Natural killer cell treated with Interleukin-12 subunit alpha and Interleukin-12 subunit beta and Interleukin-15 and Interleukin-18, amount 100 ng/mL, for 72 hours (primary cell): ENCODE measurements at regions not wholly inside any gene's neighbourhood (a gene's known extent, or its start where the extent isn't known, plus 50 kb on each side); places are given as distances from the start of the nearest gene placed in this dataset.

Source experiments
- ATAC-seq, 2 donors: fragments of 150-1000 bp; cut with Tn5 transposase in 1 of 2; sonication (Bioruptor Pico), chemical (Tn5 transposase) in 1 of 2; 2 replicates each; pipeline ENCODE4 v1.10.0; 2021
- DNase-seq: peaks from one replicate; pipeline ENCODE4 v3.0.0; 2022; ENCODE audit warnings: low spot score
- H3K27ac Mint-ChIP-seq, 2 donors: 1 replicate in 1 of 2; 2 replicates in 1 of 2; pipeline ENCODE4 v1.8.0; 2022; ENCODE audit warnings: mixed read lengths in 2 of 2, mild to moderate bottlenecking in 1 of 2, moderate library complexity in 1 of 2
- H3K27me3 Mint-ChIP-seq, 2 donors: 1 replicate in 1 of 2; 2 replicates in 1 of 2; pipeline ENCODE4 v1.8.0; 2022; ENCODE audit warnings: mixed read lengths in 2 of 2
- H3K36me3 Mint-ChIP-seq: one replicate; pipeline ENCODE4 v1.8.0; 2022; ENCODE audit warnings: mixed read lengths
- H3K4me1 Mint-ChIP-seq, 2 donors: 1 replicate in 1 of 2; 2 replicates in 1 of 2; pipeline ENCODE4 v1.8.0; 2022; ENCODE audit warnings: low read depth in 2 of 2, mixed read lengths in 2 of 2, mild to moderate bottlenecking in 1 of 2
- H3K4me3 Mint-ChIP-seq: one replicate; pipeline ENCODE4 v1.8.0; 2022; ENCODE audit warnings: mixed read lengths
- H3K9me3 Mint-ChIP-seq: 2 replicates; pipeline ENCODE4 v1.8.0; 2022; ENCODE audit warnings: mixed read lengths

DNA sequence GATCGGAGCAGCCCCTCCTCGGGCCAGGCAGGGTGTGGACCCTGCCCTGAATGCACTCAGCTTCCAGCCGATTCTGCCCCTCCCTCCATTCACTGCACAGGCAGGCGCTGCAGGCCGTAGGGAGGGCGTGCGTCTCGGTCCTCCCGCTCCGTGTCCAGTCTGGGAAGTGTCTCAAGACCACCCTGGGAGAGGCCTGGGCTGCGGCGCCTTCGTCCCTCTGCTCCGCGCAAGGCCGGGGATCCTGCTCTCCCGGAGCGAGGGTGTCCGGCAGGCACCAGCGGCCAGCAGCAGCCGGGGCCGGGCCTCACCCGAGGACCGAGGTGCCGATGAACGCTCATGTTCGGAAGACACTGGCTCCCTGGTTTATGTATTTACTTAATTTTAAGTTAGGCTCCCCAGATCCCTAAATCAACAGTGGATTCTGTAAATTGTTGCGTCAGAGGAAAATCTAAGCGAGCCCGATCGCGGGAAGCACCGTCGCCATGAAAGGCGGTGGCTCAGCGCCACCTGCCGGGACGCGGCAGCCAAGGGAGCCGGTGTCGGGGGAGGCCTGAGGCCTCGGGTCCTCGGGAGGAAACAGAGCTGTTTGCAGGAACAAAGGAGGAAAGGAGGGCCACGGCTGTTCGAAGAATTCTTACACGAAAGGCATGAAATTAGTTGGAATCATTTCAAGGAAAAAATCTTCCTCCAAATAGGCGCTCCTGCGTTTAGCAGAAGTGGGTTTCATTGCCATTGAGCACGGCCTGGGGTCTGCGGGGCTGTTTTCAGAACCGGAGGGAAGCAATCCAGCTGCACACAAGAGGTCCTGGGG lies 195.3 kb downstream of the BRD1 start:
- Mint-ChIP-seq H3K4me1 (peaks cover 0 to 9% of the 10 kb centered on the region in 2 donors), H3K36me3 (no peaks in the 10 kb centered on the region), H3K9me3 (no peaks in the 10 kb centered on the region), H3K27me3 (no peaks in the 10 kb centered on the region), H3K4me3 (no peak overlapping the region), H3K27ac (no peak overlapping the region)
- ATAC-seq: no peak
- DNase-seq: peak; percentile 56

DNA sequence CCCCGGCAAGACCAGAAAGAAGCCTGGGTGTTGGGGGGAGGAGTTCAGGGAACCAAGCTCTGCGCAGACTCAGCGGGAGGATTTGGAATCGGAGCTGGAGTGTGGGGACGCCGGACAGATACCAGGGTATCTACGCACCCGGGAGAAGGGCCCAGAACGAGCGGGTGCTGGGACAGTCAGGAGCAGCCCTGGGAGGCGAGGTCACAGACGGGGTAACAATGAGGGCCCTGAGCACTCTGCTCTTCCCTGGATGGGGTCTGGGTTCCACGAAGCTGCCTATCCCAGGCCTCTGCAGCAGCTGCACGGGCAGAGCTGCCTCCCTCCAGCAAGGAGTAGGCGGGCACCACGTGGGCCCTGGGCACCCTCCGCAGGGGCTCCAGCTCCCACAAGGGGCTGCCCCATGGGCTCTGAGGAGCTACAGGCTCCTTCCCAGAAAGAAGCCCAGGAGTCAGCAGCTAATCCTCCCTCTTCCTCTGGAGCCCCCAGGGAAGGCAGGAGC lies 197.2 kb downstream of the BRD1 start:
- ATAC-seq (no peak), DNase-seq (no peak)
- Mint-ChIP-seq H3K4me3 (no peak overlapping the region), H3K27ac (no peak overlapping the region), H3K27me3 (no peaks in the 10 kb centered on the region), H3K4me1 (peaks cover under 1 to 14% of the 10 kb centered on the region in 2 donors), H3K9me3 (no peaks in the 10 kb centered on the region), H3K36me3 (no peaks in the 10 kb centered on the region)

DNA sequence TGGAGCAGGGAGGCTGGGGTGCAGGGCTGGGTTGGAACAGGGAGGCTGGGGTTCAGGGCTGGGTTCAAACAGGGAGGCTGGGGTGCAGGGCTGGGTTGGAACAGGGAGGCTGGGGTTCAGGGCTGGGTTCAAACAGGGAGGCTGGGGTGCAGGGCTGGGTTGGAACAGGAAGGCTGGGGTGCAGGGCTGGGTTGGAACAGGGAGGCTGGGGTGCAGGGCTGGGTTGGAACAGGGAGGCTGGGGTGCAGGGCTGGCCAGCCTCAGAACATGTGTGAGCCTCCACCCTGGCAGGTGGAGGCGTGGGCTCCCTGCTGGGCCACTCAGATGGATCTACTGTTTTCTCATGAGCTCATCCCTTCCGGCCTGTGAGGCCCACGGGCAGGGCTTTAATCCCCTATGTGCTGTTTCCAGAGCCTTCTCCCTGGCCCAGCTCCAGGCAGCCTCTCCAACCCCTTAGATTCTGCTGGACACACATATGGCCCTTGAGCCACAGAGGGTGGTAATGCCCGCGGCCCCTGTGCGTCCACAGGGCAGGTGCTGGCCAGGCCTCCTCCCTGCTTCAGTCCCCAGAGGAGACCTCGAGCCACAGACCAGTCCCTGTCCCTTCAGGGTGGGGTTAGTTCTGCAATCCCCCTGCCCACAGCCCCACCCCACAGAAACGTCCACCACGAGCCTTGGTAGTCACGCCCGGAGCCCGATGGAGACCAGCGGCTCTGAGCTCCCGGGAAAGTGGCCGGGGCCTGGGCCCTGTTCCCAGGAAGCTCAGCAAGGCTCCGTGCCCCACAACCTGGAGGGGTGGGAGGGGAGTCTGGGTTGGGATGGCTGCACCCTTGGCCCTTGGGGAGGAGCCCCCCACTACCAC lies 197.9 kb downstream of the BRD1 start:
- DNase-seq (no peak), ATAC-seq (peak in 1 of 2 donors; percentile 4)
- no peak overlapping the region for H3K27ac Mint-ChIP-seq
- no peaks in the 10 kb centered on the region for H3K36me3 Mint-ChIP-seq
- H3K4me1 Mint-ChIP-seq: peaks cover 5 to 20% of the 10 kb centered on the region in 2 donors
- H3K27me3 Mint-ChIP-seq: no peaks in the 10 kb centered on the region
- H3K4me3 Mint-ChIP-seq: no peak overlapping the region
- no peaks in the 10 kb centered on the region for H3K9me3 Mint-ChIP-seq

DNA sequence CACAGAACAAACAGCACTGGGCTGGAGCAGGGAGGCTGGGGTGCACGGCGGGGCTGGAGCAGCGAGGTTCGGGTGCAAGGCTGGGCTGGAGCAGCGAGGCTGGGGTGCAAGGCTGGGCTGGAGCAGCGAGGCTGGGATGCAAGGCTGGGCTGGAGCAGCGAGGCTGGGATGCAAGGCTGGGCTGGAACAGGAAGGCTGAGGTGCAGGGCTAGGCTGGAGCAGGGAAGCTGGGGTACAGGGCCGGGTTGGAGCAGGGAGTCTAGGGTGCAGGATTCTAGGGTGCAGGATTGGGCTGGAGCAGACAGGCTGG lies 198.5 kb downstream of the BRD1 start:
- Mint-ChIP-seq H3K27me3 (no peaks in the 10 kb centered on the region), H3K27ac (no peak overlapping the region), H3K4me3 (no peak overlapping the region), H3K9me3 (no peaks in the 10 kb centered on the region), H3K4me1 (peaks cover 5 to 17% of the 10 kb centered on the region in 2 donors), H3K36me3 (no peaks in the 10 kb centered on the region)
- DNase-seq (no peak), ATAC-seq (no peak)

DNA sequence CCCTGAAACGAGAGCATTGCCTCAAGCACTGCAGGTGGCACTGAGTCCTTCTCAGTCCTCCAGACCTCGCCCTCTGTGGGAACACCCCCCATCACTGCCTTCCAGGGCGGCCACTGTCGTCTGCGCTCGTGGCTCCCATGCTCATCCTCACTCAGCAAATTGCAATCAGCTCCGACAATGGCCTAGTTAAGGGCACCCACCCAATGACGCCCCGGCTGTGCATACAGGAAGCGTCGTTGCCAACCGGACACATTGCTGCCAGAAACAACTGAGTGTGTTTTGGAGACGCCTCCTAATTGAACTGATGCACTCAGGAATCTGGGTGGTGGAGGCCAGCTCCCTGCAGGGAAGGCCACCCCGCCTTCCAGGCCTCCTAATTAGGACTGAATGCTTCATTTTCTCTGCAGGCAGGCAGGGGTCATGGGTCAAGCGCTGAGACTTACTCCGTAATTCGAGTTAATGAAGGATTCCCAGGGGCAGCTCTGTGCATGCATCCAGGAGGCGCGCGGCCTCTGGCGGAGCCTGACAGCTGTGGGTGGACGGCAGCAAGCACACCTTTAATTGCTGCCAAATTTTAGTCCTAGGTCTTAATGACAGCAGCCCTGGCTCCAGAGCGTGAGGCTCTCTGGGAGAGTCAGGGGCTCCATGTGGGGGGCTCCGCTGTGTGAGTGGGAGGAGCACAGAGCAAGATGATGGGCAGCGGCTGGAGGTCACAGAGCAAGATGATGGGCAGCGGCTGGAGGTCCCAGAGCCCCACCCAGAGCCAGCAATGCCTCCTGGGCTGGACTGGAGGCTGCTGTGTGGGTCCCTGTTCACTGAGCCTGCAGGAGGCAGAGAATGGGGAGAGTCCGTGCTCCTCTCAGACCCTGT lies 199.0 kb downstream of the BRD1 start:
- H3K36me3 Mint-ChIP-seq: no peaks in the 10 kb centered on the region
- ATAC-seq: no peak
- H3K4me3 Mint-ChIP-seq: no peak overlapping the region
- no peak for DNase-seq
- no peaks in the 10 kb centered on the region for H3K27me3 Mint-ChIP-seq
- H3K4me1 Mint-ChIP-seq: peaks cover 5 to 17% of the 10 kb centered on the region in 2 donors
- no peaks in the 10 kb centered on the region for H3K9me3 Mint-ChIP-seq
- H3K27ac Mint-ChIP-seq: peak overlapping the region in 1 of 2 donors; percentile 64

DNA sequence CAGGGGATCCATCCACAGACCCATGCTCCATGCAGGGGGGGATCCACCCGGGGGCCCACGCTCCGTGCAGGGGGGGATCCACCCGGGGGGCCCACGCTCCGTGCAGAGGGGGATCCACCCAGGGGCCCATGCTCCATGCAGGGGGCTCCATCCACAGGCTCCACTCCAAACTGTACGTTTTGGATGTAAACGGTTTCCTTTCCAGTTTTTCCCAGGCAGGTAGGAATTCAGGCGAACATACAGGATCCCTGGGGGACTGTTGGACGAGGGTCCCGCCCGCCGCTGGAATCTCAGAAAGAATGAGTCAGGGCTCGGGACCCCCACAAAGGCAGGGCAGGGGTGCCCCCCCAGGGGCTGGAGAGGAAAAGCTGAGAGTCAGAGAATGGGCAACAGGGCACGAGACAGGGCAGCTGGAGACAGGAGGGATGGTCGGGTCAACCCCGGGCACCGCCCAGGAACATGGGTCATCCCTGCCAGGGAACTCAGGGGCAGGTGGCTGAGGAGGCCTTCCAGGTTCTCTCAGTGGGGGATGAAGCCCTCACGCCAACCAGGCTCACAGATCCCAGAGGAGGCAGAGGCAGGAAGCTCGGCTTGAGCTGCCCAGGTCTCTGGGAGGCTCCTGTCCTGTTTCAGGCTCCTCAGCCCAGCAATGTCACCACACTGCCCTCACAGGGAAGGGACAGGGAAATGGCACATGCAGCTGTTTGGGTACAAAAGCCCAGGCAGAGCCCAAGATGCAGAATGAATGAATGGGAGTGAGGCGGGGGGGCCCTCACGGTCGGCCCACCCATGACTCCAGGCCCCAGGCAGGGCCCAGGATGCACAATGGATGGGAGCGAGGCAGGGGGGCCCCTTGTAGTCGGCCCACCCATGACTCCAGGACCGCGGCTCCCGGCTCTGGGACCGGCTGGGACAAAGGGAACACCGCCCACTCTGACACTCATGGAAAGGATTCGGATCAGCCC lies 200.2 kb downstream of the BRD1 start:
- Mint-ChIP-seq H3K27ac (no peak overlapping the region), H3K4me1 (peaks cover 5 to 15% of the 10 kb centered on the region in 2 donors), H3K4me3 (no peak overlapping the region), H3K36me3 (no peaks in the 10 kb centered on the region), H3K9me3 (no peaks in the 10 kb centered on the region), H3K27me3 (no peaks in the 10 kb centered on the region)
- ATAC-seq (no peak), DNase-seq (peak; percentile 56)

DNA sequence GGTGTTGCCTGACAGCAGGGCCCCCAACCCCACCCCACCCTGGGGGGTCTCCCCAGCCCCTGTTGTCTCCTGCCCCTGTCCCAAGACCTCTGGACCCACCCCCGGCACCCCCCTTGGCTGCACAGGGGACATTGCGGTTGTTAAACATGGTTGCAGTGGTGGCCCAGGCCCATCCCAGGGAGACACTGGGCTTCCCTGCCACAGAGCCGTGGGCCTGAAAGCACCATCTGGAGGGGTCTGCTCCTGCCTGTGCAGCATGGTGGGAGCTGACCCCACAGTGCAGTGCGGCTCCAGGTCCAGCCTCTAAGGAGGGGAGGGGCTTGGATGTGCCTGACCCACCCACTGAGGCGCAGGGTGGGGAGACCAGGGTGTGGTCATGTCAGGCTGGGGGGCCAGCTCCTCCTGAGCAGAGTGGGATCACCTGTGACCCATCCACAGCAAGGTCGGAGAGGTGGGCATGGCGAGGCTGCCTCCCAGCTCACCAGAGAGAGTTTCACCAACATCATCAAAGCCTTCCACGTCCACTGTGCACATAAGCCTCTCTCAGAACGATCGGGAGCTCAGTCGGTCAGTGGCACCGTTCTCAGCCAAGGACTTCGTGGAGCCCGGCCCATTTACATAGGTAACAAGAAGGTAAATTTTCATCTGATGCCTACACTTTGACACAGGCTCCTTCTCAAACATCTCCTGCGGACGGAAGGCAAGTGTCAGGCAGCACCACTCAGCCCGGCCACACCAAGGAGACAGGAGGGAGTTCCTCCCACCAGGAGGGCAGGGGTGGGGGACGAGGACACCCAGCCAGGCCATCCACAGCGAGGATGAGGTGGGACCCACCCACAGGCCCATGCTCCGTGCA lies 201.1 kb downstream of the BRD1 start:
- Mint-ChIP-seq H3K36me3 (no peaks in the 10 kb centered on the region), H3K4me1 (peaks cover 5 to 14% of the 10 kb centered on the region in 2 donors), H3K27ac (no peak overlapping the region), H3K27me3 (no peaks in the 10 kb centered on the region), H3K9me3 (no peaks in the 10 kb centered on the region), H3K4me3 (no peak overlapping the region)
- DNase-seq: no peak
- peak in 1 of 2 donors; percentile 17 for ATAC-seq

DNA sequence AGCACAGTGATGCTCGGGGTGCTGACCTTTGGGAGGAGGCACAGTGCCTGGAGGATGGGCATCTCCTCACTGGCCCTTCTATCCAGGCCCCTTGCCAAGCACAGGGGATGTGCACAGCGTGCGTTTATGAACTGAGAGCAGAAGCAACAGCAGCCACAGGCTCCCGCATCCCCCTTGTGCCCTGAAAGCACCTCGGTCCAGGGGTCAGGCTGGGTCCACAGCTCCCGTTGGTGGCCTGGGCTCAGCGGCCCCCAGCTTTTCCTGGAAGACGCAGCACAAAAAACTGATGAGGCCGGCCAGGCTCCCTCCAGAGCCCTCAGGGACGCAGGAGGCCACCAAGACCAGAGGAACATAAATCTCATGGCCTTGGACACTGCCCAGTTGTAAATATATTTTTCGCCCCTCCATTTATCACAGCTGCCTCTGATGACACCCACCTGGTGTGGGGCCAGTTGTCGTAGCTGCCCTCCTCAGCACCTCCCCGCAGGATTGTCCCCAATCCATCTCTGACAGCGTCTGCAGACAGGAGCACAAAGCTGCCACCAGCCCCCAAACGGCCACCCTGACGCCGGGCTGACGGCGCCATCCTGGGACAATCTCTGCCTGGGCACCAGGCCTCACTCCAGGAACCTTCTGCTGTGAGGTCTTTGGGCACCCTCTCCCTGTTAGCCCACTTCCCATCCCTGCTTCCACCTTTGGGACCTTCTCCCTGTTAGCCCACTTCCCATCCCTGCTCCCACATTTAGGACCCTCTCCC lies 203.1 kb downstream of the BRD1 start:
- DNase-seq: peak; percentile 45
- Mint-ChIP-seq H3K27ac (no peak overlapping the region), H3K4me3 (no peak overlapping the region), H3K9me3 (no peaks in the 10 kb centered on the region), H3K4me1 (peaks cover 5 to 17% of the 10 kb centered on the region in 2 donors), H3K27me3 (no peaks in the 10 kb centered on the region), H3K36me3 (no peaks in the 10 kb centered on the region)
- no peak for ATAC-seq

DNA sequence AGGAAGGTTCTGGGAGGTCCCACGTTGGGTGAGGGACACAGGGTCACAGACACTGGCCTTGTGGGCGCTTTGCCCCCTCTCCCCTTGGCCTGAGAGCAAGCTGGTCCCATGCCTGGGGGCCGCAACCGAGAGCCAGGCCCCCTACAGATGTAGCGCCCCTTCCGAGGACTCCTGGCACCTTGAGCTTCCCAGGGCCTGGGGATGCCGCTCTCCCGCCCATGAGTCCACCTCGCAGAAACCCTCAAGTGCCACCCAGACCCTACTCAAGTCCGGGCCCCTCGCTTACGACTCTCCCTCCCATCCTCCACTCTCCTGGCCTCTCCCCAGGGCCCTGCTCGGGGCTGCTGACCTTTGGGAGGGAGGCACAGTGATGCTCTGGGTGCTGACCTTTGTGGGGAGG lies 204.0 kb downstream of the BRD1 start:
- Mint-ChIP-seq H3K4me1 (peaks cover 8 to 16% of the 10 kb centered on the region in 2 donors), H3K4me3 (no peak overlapping the region), H3K9me3 (no peaks in the 10 kb centered on the region), H3K27ac (no peak overlapping the region), H3K36me3 (no peaks in the 10 kb centered on the region), H3K27me3 (no peaks in the 10 kb centered on the region)
- DNase-seq (peak; percentile 50), ATAC-seq (no peak)

DNA sequence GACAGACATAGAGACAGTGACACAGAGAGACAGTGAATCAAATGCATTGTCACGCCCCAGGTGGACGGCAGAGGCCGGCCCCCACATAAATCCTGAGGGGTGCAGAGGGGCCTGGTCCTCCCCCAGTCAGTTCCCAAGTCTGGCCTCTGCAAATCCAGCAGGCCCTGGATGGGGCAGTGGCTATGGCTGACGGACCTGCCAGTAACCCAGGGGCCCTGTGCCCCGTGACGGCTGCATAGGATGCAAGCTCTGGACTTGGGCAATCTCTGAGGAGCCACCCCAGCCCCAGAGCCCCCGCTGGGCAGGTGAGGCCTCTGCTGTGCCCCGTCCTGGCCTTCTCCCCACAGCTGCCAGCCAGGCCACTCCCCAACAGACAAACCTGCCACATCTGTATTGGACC lies 204.5 kb downstream of the BRD1 start:
- H3K27me3 Mint-ChIP-seq: no peaks in the 10 kb centered on the region
- no peaks in the 10 kb centered on the region for H3K36me3 Mint-ChIP-seq
- peaks cover 11 to 21% of the 10 kb centered on the region in 2 donors for H3K4me1 Mint-ChIP-seq
- H3K4me3 Mint-ChIP-seq: no peak overlapping the region
- ATAC-seq (peak in 1 of 2 donors; percentile 24), DNase-seq (no peak)
- H3K27ac Mint-ChIP-seq: no peak overlapping the region
- no peaks in the 10 kb centered on the region for H3K9me3 Mint-ChIP-seq

DNA sequence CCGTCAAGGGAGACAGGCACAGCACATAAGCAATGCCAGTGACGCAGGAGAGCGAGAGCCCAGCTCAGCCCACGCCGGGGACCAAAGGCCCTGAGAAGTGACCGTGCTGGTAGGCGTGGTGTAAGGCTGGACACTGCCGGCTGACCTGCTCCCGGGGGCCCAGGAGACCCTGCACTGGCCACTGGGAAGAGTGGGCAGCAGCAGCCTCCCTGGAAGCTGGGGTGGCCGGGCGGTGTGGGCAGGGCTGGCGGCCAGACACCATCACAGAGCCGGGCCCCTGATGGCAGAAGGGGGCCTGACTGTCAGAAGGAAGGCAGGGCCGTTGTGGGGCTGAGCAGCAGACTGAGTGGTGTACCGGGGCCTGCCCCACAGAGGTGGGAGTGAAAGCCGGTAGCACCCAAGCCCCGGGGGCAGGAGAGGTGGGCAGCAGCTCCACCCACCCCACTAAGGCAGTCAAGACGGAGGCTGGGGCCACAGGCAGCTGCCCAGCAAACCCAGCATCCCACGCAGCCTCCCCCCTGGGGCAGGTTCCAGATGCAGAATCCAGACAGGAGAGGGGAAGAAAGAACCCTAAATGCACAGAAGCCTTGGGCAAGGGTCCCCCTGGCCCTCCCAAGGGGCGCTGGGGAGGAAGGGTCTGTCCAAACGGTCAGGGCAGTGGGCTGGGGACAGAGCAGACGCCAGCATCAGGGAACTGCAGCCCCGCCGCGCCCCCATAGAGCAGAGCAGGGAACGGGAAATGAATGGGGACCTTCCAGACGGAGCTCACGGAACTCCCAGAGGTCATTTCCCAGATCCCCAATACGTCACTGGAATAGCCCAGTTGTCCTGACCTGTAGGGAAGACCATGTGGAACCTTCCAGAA lies 205.2 kb downstream of the BRD1 start:
- peak; percentile 55 for DNase-seq
- H3K4me3 Mint-ChIP-seq: no peak overlapping the region
- no peak overlapping the region for H3K27ac Mint-ChIP-seq
- no peak for ATAC-seq
- no peaks in the 10 kb centered on the region for H3K27me3 Mint-ChIP-seq
- peaks cover 11 to 21% of the 10 kb centered on the region in 2 donors for H3K4me1 Mint-ChIP-seq
- H3K36me3 Mint-ChIP-seq: no peaks in the 10 kb centered on the region
- H3K9me3 Mint-ChIP-seq: no peaks in the 10 kb centered on the region
